ENCODE measurements at regions not wholly inside any gene's neighbourhood (a gene's known extent, or its start where the extent isn't known, plus 50 kb on each side); places are given as distances from the start of the nearest gene placed in this dataset.

DNA sequence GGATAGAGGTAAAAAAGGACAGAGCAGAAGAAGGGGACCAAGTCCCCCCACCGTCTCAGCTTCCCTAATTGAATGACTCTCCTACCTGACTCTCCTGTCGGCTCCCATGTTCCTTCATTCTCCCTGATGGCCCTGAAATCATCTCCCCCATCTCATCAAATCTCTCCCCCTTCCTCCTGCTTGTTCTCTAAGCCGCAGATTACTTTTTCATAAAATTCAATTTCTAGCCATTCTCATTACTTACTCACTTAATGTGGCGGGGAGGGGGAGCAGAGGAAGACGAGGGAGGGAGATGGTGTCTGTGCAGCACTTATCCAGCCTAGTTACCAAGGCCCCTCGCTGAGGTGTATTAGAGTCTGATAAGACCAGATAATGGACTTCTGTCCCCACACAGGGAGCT is 161.5 kb downstream of the CCT6B start:
- Histone ChIP-seq H3K4me2 (no peak overlapping the region), H3K36me3 (ENCODE audit: insufficient read depth) (no peaks in the 10 kb centered on the region), H2AFZ (ENCODE audit: low read depth) (no peak overlapping the region), H4K20me1 (ENCODE audit: insufficient read depth) (no peaks in the 10 kb centered on the region), H3K4me1 (ENCODE audit: low read depth, poor library complexity, severe bottlenecking) (no peaks in the 10 kb centered on the region), H3K27me3 (ENCODE audit: insufficient read depth, low read depth) (no peaks in the 10 kb centered on the region), H3K4me3 (IDR thresholded peaks at IDR 0.05; ENCODE audit: insufficient read depth, low read depth, low read length) (no peak overlapping the region), H3K79me2 (ENCODE audit: insufficient read depth, low read depth) (no peaks in the 10 kb centered on the region), H3K9ac (no peak overlapping the region), H3K27ac (no peak overlapping the region)
- TF ChIP-seq, protein P1, sequence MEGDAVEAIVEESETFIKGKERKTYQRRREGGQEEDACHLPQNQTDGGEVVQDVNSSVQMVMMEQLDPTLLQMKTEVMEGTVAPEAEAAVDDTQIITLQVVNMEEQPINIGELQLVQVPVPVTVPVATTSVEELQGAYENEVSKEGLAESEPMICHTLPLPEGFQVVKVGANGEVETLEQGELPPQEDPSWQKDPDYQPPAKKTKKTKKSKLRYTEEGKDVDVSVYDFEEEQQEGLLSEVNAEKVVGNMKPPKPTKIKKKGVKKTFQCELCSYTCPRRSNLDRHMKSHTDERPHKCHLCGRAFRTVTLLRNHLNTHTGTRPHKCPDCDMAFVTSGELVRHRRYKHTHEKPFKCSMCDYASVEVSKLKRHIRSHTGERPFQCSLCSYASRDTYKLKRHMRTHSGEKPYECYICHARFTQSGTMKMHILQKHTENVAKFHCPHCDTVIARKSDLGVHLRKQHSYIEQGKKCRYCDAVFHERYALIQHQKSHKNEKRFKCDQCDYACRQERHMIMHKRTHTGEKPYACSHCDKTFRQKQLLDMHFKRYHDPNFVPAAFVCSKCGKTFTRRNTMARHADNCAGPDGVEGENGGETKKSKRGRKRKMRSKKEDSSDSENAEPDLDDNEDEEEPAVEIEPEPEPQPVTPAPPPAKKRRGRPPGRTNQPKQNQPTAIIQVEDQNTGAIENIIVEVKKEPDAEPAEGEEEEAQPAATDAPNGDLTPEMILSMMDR (conservative IDR thresholded peaks at IDR 0.05; ENCODE audit: low read depth, low read length): no peak

DNA sequence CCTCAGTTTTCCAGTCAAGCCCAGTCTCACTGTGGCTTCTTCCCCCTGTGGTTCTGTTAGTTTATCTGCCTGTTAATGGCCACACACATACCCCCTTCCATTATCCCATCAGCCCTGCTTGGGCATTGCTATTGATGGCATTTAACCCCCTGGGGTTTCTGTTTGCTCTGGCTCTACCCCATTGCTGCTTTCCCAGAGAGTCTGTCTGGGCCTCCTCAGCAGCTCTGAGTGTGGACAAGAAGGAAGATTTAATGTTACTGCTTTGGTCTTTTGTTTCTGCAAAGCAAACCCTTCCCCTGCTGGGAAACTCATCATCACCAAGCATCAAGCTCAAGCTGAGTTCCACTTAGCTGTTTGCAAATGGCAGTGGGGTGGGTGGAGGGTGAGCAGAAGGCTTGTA is 162.7 kb downstream of the CCT6B start:
- H2AFZ ChIP-seq (ENCODE audit: low read depth): no peak overlapping the region
- no peak overlapping the region for H3K4me2 ChIP-seq
- no peaks in the 10 kb centered on the region for H3K36me3 ChIP-seq (ENCODE audit: insufficient read depth)
- H3K4me1 ChIP-seq (ENCODE audit: low read depth, poor library complexity, severe bottlenecking): no peaks in the 10 kb centered on the region
- TF ChIP-seq, protein P1 (conservative IDR thresholded peaks at IDR 0.05; ENCODE audit: low read depth, low read length): no peak
- no peak overlapping the region for H3K4me3 ChIP-seq (IDR thresholded peaks at IDR 0.05; ENCODE audit: insufficient read depth, low read depth, low read length)
- H3K79me2 ChIP-seq (ENCODE audit: insufficient read depth, low read depth): no peaks in the 10 kb centered on the region
- H3K27ac ChIP-seq: no peak overlapping the region
- H3K9ac ChIP-seq: no peak overlapping the region
- H3K27me3 ChIP-seq (ENCODE audit: insufficient read depth, low read depth): peaks cover under 1% of the 10 kb centered on the region
- no peaks in the 10 kb centered on the region for H4K20me1 ChIP-seq (ENCODE audit: insufficient read depth)

DNA sequence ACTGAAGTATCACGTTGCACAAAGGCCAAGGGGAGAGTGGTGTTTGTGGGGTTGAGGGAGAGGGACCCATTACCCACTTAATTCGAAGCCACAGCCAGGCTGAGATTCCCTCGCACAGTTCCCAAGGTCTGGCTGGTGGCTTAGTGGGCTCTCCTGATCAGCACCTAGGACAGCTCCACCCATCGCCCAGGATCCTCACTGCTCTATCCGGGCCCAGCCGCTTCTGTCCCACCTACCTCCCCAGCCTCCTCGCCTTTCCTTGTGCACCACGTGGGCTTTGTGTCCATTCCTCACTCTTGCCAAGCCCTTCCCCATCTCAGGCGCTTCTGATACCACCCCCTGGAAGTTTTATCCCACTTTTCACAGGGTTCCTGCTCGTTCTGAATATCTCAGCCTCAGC is 163.5 kb downstream of the CCT6B start:
- H3K27ac ChIP-seq: no peak overlapping the region
- no peak overlapping the region for H2AFZ ChIP-seq (ENCODE audit: low read depth)
- no peak overlapping the region for H3K4me2 ChIP-seq
- H3K27me3 ChIP-seq (ENCODE audit: insufficient read depth, low read depth): peaks cover 7% of the 10 kb centered on the region
- H4K20me1 ChIP-seq (ENCODE audit: insufficient read depth): no peaks in the 10 kb centered on the region
- H3K36me3 ChIP-seq (ENCODE audit: insufficient read depth): no peaks in the 10 kb centered on the region
- no peak overlapping the region for H3K4me3 ChIP-seq (IDR thresholded peaks at IDR 0.05; ENCODE audit: insufficient read depth, low read depth, low read length)
- no peak overlapping the region for H3K9ac ChIP-seq
- no peaks in the 10 kb centered on the region for H3K4me1 ChIP-seq (ENCODE audit: low read depth, poor library complexity, severe bottlenecking)
- TF ChIP-seq, protein P1 (conservative IDR thresholded peaks at IDR 0.05; ENCODE audit: low read depth, low read length): no peak
- no peaks in the 10 kb centered on the region for H3K79me2 ChIP-seq (ENCODE audit: insufficient read depth, low read depth)

DNA sequence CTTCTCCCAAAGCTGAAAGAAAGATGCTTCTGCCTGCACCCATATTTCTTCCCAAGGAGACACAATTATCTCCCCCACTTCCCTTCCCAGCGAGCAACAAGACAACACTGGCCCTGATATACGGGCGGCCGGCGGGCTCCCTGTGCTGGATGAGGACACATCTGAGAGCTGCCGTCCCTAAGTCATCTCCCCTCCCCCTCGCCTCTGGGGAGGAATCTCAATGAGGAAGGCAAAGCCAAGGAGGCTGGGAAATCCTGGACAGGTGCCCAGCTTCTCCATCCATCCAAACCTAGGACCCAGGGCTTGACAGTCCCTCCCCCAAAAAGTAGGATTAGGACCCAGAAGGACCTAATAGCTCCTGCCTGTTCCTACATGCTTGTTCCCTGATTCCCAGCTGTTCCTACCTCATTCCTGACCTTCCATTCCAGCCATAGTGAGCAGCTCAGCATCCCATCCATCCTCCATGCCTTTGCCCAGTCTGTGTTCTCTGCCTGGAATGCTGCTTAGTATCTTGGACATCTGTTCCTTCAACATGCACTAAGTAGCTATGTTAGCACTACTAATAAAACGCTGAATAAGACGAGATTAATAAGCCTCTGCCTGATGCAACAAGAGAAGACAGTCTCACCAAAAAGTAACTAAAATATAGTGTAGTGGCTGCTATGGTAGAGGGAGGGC is 167.9 kb downstream of the CCT6B start:
- Histone ChIP-seq H4K20me1 (ENCODE audit: insufficient read depth) (no peaks in the 10 kb centered on the region), H3K4me2 (no peak overlapping the region), H3K4me3 (IDR thresholded peaks at IDR 0.05; ENCODE audit: insufficient read depth, low read depth, low read length) (no peak overlapping the region), H3K9ac (no peak overlapping the region), H2AFZ (ENCODE audit: low read depth) (no peak overlapping the region), H3K79me2 (ENCODE audit: insufficient read depth, low read depth) (no peaks in the 10 kb centered on the region), H3K27ac (no peak overlapping the region), H3K36me3 (ENCODE audit: insufficient read depth) (no peaks in the 10 kb centered on the region), H3K4me1 (ENCODE audit: low read depth, poor library complexity, severe bottlenecking) (no peaks in the 10 kb centered on the region), H3K27me3 (ENCODE audit: insufficient read depth, low read depth) (peaks cover 7% of the 10 kb centered on the region)
- TF ChIP-seq, protein P1 (conservative IDR thresholded peaks at IDR 0.05; ENCODE audit: low read depth, low read length): no peak

Data from KMS-11 (cell line).